NCI-H1092 treated with DMSO at 0.1 percent for 48 hours (cell line): ENCODE measurements at regions not wholly inside any gene's neighbourhood (a gene's known extent, or its start where the extent isn't known, plus 50 kb on each side); places are given as distances from the start of the nearest gene placed in this dataset.
"Not testable (repeated sequence)": the region's sequence is repeated elsewhere in the genome, so short reads cannot be mapped to it uniquely, and the experiment has no call there.

ENCODE experiments used
- DNase-seq: peaks from one replicate; lab custom pipeline; 2025; lab: John Stamatoyannopoulos, UW

DNA sequence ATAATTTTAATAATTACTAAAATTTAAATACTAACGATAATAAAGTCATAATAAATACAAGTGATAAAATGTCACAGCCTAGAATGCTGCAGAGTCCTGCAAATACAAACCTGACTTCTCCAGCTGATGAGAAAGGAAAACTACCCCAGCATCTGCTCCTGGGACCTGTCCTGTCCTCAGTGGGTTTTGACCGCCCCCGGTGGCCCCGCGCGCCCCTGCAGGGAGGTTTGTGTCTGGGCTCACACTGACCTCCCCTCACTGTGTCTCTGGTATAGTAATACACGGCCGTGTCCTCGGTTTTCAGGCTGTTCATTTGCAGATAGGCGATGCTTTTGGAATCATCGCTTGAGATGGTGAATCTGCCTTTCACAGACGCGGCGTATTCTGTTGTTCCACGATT is 1139.4 kb downstream of the TMEM121 start:
- no peak for DNase-seq

DNA sequence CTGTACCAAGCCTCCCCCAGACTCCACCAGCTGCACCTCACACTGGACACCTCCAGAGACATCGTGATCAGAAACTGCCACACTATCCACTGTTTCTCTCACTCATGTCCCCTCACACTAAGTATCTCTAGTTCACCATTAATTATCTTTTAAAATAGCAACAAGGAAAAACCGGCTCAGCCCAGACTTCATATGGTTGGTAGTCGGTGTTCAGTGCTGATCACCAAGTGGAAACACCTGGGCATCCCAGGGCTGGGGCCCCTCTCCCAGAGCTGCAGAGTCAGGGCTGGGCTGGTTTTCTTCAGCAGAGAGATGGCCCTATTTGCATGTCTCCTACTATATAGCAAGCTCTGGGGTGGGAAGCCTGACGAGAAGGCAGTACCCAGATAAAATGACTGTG is 1140.0 kb downstream of the TMEM121 start:
- no peak for DNase-seq

DNA sequence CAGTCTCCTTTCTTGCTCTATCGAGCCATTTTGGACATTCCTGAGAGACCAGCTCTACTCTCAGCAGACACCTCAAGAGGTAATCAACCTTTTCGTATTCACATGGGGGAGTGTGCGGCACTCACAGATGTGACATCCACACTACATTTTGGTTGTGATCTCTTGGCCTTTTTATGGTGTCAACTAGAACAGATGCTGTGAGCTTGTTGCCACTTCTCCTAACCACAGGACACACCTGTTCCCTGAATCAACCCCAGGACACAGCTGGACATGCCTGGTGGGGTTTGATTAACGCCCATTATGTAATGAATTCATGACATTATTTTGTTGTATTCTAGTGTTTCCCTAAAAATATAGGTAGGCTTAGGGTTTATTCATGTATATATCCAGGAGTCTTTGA is 1143.6 kb downstream of the TMEM121 start:
- no peak for DNase-seq

DNA sequence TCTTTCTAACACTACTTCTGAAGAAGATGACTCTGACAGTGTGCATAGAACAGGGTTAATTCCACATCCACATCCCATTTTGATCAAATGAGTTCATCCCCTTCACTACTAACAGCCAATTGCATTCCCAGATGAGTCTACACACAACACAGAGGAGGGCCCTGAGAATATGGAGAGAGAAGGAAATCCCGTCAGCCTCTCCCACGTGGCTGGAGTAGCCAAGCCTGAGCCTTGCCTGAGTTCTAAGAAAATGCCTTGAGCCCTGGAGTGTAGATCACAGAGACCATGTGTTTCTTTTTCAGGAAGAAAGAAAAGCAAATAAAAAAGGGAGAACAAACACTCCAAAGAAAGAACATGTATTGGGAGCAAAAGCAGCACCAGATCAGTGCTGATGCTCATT is 1147.7 kb downstream of the TMEM121 start:
- not testable (repeated sequence) for DNase-seq

DNA sequence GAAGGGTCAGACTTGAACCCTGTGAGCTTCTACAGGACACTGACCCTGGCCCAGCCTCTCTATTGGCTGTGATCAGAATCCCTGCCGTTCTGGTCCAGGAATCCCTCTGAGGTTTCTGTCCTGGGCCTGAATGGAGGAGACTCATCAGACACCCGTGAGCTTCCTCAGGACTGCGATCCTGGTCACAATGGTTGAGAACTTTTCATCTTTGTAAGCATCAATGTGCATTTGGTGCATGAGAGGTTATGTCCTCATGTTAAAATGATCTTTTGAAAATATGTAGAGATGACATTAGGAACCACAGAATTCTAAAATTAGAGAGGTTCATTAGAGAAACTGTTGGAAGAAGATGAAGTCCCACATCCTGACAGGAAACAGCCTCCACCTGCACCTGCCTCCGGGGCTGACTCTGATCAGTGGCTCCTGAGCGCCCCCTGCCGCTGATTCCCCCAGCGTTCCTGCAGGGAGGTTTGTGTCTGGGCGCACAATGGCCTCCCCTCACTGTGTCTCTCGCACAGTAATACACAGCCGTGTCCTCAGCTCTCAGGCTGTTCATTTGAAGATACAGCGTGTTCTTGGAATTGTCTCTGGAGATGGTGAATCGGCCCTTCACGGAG is 1148.2 kb downstream of the TMEM121 start:
- not testable (repeated sequence) for DNase-seq

DNA sequence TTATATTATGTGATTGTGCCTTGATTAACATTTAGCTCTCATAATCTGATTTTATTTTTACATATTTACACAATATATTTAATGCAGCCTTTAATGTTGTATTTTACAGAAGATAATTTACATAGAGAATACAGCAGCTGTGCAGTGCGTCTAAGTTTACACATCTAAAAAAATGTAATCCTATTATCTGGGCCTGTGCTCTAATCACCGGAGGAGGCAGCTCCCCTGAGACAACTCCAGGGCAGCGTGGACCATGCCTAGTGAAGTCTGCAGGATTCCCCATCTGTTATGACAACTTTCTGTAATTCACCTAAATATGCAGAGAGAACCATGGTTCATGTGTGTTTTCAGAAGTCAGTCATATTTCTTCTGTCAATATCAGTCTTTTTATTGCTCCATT is 1149.3 kb downstream of the TMEM121 start:
- not testable (repeated sequence) for DNase-seq

DNA sequence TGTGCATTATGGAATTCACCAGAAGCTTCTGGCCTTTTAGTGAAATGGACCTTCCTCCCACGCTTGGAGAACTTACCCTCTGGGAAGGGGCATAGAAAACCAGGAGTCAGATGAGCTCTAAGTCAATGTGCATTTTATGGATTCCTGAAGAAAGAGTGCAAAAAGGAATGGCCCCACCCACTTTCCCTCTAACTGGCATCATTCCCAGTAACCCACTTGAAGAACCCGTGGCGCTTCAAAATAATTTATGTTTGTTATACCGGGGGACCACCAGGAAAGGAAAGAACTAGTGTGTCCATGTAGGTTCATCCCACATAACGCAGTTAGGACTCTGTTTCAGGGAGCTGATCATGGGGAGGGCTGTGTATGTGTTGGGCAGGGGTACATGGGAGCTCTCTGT is 1153.4 kb downstream of the TMEM121 start:
- no peak for DNase-seq

DNA sequence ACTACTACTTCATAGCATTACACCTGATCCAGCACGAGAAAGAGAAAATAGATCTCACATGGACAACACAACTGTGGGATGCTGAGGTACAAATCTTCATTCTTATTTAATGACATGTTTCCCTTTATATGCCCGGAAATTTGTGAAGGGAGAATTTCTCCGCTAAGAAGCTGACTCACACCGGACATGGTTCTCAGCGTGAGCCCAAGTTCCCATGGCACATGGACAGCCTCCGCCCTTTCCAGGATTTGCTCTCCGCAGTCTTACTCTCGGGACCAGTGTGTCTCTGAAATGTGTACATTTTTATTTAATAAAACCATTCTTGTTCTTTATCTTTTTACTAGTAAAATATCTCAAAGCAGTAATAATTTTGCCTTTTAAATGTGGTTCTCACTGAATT is 1154.8 kb downstream of the TMEM121 start:
- no peak for DNase-seq

DNA sequence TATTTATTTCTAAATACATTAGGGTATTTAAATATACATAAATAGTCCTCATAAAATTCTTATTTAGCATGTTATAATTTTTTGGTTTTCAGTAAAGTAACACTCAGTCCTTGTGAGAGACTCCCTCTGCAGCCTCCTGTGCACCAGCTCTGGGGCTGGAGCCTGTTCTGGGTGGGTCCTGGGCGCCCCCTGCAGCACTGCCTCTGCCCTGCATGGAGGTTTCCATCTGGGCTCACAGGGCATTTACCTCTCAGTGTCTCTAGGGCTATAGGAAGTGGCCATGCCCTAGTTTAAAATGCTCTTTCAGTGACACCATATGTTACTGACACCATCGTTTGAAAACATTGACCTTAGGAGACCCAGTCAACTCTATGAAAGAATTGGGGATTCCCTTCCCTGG is 1155.2 kb downstream of the TMEM121 start:
- no peak for DNase-seq

DNA sequence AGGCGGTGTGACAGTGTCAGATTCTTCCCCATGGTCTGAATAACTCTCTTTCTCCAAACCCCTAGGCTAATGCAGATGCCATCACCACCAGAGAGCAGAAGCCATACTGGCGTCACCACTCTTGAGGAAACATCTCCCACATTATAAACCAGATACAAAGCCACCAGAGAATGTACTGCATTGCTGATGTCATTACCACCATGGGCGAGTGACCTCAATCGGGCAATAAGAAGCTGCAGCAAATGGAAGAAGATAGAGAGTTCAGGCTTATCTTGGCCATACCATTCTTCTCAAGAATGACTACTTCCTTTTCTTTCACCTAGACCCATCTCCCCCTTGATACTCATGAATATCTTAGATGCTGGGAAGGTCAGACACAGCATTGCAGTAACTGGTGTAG is 1157.2 kb downstream of the TMEM121 start:
- DNase-seq, result no peak

DNA sequence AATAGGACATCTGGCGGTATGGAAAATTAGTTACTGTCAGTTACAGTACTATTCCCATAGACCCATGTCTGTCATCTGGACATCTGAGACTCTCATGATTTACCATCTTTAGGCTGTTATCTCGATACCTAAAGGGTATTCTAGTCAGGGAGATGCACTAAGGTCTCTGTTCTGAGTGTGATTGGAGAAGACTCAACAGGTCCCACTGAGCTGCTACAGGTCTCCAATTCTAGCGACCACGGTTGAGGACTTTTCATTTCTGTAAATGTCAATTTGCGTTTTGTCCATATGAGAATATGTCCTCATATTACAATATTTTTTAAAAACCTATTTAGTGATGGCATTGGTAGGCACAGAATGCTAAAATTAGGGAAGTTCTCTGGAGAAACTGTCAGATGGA is 1160.2 kb downstream of the TMEM121 start:
- DNase-seq, result no peak

DNA sequence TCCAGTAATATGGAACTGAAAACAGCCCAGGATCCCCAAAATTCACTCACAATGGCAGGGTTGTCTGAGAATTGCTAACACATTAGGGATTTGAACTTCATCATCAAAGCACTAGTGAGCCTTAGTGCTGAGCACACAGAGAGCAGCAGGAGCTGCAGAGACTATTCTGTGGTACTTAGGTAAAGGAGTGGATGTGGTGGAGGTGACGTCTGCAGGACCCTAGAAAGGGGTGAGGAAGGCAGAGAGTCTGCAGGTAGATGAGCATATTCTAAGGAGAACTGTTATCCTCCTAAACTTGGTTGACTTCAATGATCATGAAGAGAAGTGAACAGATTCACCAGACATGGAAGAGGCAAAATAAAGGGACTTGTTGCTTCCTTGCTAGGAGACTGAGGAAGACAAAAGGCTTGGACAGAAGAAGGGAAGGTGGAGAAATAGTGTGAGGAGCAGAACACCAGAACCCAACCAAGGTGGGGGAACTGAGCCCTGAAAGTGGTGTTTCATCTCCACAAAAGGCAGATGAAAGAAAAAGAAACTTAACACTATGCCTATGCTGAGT is 1164.0 kb downstream of the TMEM121 start:
- no peak for DNase-seq

DNA sequence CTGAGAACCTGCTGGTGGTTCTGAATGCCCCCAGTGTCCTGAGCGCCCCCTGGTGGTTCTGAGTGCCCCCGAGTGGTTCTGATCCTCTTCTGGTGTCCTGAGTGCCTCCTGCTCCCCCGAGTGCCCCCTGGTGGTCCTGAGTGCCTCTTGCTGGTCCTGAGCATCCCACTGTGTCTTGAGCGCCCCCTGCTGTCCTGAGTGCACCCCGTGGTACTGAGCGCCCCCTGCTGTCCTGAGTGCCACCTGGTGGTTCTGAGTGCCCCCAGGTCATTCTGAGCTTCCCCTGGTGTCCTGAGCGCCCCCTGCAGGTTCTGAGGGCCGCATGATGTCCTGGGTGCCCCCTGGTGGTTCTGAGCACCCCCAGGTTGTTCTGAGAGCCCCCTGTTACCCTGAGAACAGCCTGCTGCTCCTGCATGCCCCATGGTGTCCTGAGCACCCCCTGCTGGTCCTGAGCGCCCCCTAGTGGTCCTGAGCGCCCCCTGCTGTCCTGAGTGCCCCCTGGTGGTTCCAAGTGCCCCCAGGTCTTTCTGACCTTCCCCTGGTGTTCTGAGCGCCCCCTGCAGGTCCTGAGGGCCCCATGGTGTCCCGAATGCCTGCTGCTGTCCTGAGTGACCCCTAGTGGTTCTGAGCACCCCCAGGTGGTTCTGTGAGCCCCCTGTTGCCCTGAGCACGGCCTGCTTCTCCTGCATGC is 1165.4 kb downstream of the TMEM121 start:
- DNase-seq, result no peak

DNA sequence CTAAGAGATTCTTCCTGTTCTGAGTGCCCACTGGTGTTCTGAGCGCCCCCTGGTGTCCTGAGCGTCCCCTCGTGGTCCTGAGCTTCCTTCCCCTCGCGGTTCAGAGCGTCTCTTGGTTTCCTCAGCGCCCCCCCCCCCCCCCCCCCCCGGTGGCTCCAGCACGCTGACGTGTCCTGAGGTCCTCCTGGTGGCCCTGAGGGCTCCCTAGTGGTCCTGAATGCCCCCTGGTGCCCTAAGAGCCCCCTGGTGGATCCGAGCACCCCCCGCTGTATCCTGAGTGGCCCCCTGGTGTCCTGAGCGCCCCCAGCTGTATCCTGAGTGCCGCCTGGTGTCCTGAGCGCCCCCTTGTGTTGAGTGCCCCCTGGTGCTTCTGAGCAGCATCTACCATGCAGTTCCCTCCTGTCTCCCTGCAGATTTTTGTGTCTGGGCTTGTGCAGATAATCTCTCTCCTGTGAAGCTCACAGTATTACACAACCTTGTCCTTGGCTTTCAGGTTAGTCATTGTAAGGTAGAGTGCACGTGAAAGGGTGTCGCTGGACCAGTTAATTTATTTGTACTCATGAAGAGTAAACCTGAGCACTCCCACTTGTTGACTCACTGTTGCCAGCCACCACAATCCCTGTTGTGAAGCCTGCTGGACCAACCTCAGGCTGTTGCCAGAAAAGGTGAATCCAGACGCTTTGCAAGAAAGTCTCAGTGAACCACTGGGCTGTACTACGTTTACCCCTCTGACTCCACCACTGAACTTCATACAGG is 1168.4 kb downstream of the TMEM121 start:
- peak; percentile 2 for DNase-seq

DNA sequence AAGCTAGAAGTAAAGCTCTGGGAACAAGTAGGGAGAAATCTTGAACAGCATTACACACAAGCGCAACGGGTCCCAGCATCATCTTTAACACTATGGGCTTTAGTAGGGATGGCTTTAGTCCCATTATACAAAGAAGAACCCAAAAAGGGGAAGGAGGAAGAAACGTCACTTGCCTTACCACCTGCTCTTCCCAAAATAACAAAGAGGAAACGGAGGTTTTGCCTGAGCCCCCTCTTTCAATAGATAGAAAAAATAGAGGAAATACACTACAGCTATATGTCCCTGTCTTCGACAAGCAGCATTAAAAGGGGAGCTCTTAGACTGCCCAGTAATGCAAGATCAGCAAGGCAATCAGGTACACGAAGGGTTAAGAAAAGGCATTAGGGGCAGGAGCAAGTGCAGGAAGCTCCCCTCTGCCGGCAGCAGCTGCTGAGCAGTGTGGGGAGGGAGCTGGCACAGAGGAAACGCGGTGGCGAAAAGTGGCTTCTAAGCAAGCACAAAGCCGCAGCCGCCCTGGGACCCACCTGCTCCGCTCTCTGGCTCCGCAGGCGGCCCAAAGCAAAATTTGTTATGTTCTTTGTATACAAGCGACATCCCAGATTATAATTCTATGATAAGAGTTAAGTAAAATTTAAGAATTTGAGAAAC is 1172.4 kb downstream of the TMEM121 start:
- not testable (repeated sequence) for DNase-seq

DNA sequence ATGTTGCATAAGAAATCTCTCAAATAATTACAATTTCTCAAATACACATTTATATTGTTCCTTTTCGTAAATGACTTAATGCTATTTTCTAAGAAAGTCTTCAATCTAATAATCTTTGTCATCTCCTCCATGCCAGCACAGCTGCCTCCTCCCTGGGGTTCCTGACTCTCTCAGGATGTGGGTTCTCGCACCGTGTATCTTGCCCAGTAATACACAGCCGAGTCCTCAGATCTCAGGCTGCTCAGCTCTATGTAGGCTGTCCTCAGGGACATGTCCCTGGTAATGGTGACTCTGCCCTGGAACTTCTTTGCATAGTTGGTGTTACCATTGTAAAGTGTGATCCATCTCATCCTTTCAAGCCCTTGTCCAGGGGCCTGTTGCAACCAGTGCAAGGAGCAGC is 1177.3 kb downstream of the TMEM121 start:
- not testable (repeated sequence) for DNase-seq

DNA sequence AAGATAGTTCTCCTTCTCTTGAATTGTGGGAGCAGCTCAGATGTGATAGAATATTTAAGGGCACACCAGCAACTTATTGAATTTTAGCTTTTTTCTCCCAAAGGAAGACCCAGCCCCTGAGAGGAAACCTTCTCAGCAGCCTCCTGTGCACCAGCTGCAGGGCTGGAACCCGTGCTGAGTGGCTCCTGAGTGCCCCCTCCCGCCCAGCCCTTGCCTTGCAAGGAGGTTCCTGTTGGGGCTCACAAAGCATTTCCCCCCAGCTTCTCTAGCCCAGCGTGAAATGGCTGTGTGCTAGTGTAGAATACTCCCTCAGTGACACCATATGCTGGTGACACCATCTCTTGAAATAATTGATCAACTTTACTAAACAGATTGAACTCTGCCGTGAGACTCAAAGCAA is 1180.1 kb downstream of the TMEM121 start:
- not testable (repeated sequence) for DNase-seq

DNA sequence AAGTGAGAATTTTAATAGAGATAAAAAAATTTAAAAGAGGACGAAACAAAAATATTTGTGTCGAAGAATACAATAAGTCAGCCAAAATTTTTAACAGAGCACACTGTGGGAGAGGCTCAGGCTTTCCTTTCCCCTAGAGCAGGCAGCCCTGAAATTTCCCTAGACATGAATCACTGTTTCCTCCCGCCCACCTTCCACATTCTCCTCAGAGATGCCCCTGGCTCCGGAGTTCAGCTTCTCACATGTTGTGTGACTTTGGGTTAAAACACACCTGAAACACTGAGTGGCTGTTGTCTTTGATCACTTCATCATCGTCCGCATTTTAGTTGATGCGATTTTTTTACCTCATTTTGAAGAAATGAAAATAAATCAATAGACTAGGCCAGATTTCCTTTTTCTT is 1183.8 kb downstream of the TMEM121 start:
- not testable (repeated sequence) for DNase-seq

DNA sequence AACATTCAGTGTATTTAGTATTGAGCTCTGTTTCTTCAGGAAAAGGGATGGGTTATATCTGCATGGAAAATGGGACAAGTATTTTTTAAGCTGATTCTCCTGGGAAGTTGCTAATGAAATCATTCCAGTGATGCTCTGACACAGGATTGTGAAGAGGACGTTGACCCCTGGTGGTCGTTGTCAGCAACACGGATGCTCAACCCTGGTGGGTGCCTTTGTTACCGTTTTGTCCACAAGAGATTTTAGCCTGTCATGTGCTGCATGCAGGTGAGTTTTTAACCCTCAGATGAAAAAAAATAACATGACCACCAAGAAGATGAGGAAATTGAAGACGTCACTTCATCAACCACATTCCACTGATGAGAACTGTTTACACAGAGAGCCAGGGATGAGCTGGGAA is 1186.1 kb downstream of the TMEM121 start:
- DNase-seq, result not testable (repeated sequence)

DNA sequence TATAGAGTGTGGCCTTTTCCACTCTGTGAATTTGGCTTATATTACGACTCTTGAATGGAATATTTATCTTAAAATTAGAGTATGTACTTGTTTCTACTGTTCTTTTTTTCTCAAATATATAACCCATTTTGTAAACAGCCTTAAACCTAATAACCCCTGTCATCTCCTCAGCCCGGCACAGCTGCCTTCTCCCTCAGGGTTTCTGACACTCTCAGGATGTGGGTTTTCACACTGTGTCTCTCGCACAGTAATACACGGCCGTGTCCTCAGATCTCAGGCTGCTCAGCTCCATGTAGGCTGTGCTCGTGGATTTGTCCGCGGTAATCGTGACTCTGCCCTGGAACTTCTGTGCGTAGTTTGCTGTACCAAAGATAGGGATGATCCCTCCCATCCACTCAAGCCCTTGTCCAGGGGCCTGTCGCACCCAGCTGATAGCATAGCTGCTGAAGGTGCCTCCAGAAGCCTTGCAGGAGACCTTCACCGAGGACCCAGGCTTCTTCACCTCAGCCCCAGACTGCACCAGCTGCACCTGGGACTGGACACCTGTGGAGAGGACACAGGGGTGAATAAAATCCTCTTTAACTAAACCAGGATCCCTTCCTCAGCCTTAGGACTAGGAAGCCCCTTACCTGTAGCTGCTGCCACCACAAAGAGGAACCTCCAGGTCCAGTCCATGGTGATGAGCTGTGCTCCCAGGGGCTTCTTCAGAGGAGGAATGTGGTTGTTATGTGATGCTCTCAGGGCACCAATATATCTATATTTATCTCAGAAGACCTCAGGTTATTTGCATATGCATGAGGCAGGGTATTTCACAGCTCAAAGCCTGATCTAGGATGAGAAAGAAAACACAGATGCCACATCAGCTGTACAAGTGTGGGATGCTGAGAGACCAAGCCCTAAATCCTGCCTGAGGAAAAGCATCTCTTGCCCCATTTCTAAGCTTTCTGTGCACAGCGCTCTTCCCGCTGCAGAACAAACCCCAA is 1188.4 kb downstream of the TMEM121 start:
- not testable (repeated sequence) for DNase-seq

DNA sequence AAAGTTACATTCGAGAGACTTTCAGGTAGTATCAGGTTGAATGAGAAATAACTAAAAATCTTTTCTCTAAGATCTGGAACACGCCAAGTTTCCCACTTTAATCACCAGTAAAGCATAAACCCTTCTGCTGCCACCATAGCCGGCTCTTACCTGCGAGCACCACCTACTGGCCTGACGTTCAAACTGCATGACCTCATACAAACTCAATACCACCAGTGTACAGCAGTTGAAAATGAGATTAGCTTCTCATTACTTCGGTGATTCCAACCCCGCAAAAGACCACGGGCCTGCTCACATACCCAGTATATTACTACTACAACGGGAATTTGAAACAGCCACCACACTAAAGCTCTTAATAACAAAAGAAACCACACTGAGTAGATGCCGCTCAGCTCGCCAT is 1191.2 kb downstream of the TMEM121 start:
- not testable (repeated sequence) for DNase-seq
